ENCODE measurements at regions not wholly inside any gene's neighbourhood (a gene's known extent, or its start where the extent isn't known, plus 50 kb on each side); places are given as distances from the start of the nearest gene placed in this dataset.
"Not testable (repeated sequence)": the region's sequence is repeated elsewhere in the genome, so short reads cannot be mapped to it uniquely, and the experiment has no call there.

GRCh38 chr3:173214576-173214975 is 73.5 kb upstream of the SPATA16 start:
- DNase-seq: no peak

DNA sequence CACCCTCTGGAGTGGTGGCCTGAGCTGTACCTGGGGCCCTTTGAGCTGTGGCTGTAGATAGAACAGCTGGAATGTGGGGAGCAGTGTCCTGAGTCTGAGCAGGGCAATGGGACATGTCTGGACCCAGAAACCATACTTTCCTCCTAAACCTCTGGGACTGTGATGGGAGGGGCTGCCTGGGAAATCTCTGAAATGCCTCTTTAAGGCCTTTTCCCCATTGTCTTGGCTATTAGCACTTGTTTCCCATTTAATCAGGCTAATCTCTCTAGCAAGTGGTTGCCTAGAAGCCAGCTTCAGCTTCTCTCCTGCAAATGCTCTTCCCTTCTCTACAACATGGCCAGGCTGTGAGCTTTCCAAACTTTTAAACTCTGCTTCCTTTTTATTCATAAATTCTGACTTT is 58.5 kb upstream of the SPATA16 start:
- no peak for DNase-seq

- not testable (repeated sequence) for DNase-seq
These were observed 53.8 kb upstream of the SPATA16 start for GRCh38 chr3:173194868-173195267.

- DNase-seq: no peak
These were observed 50.6 kb upstream of the SPATA16 start for GRCh38 chr3:173191611-173192010.

All from hematopoietic multipotent progenitor cell treated with erythropoietin and hydrocortisone succinate and interleukin-3 and kit ligand, for 6 days (in vitro differentiated cells).